ENCODE measurements at regions not wholly inside any gene's neighbourhood (a gene's known extent, or its start where the extent isn't known, plus 50 kb on each side); places are given as distances from the start of the nearest gene placed in this dataset.

- H3K9me3 Mint-ChIP-seq, result peaks cover 6% of the 10 kb centered on the region
- no peak overlapping the region for H3K4me3 Mint-ChIP-seq
- H3K4me1 Mint-ChIP-seq, result peaks cover 6% of the 10 kb centered on the region
- peak overlapping the region in 2 of 3 experiments; percentile 27 to 61 for H3K27ac Mint-ChIP-seq
- TF ChIP-seq CTCF (IDR thresholded peaks at IDR 0.05; ENCODE audit: unreplicated experiment in 3 of 3), result no peak
- peaks cover 5% of the 10 kb centered on the region for H3K36me3 Mint-ChIP-seq (ENCODE audit: low read depth)
- H3K27me3 Mint-ChIP-seq (ENCODE audit: low read depth), result no peaks in the 10 kb centered on the region
These were observed 559.0 kb upstream of the NRP1 start for GRCh38 chr10:33893506-33893905.

GRCh38 chr10:33889371-33889770 is 554.9 kb upstream of the NRP1 start:
- Mint-ChIP-seq H3K36me3 (ENCODE audit: low read depth) (no peaks in the 10 kb centered on the region), H3K9me3 (peaks cover 6% of the 10 kb centered on the region), H3K27me3 (ENCODE audit: low read depth) (peaks cover 6% of the 10 kb centered on the region), H3K27ac (no peak overlapping the region), H3K4me3 (no peak overlapping the region), H3K4me1 (peaks cover 6% of the 10 kb centered on the region)
- TF ChIP-seq CTCF (IDR thresholded peaks at IDR 0.05; ENCODE audit: unreplicated experiment in 3 of 3), result no peak

GRCh38 chr10:33887188-33887587 is 552.7 kb upstream of the NRP1 start:
- no peaks in the 10 kb centered on the region for H3K36me3 Mint-ChIP-seq (ENCODE audit: low read depth)
- H3K27ac Mint-ChIP-seq, result no peak overlapping the region
- H3K4me3 Mint-ChIP-seq, result no peak overlapping the region
- H3K27me3 Mint-ChIP-seq (ENCODE audit: low read depth), result peaks cover 6% of the 10 kb centered on the region
- peaks cover 6% of the 10 kb centered on the region for H3K9me3 Mint-ChIP-seq
- TF ChIP-seq CTCF (IDR thresholded peaks at IDR 0.05; ENCODE audit: unreplicated experiment in 3 of 3), result no peak
- peaks cover 8% of the 10 kb centered on the region for H3K4me1 Mint-ChIP-seq

GRCh38 chr10:33886299-33886698 is 551.8 kb upstream of the NRP1 start:
- TF ChIP-seq CTCF (IDR thresholded peaks at IDR 0.05; ENCODE audit: unreplicated experiment in 3 of 3), result no peak
- H3K27me3 Mint-ChIP-seq (ENCODE audit: low read depth), result peaks cover 6% of the 10 kb centered on the region
- no peaks in the 10 kb centered on the region for H3K36me3 Mint-ChIP-seq (ENCODE audit: low read depth)
- peaks cover 8% of the 10 kb centered on the region for H3K9me3 Mint-ChIP-seq
- H3K4me1 Mint-ChIP-seq, result peaks cover 8% of the 10 kb centered on the region
- H3K4me3 Mint-ChIP-seq, result no peak overlapping the region
- H3K27ac Mint-ChIP-seq, result no peak overlapping the region

GRCh38 chr10:33884604-33885003 is 550.1 kb upstream of the NRP1 start:
- Mint-ChIP-seq H3K27ac (peak overlapping the region; percentile 21 to 51 (median 51)), H3K4me3 (no peak overlapping the region), H3K9me3 (peaks cover 7% of the 10 kb centered on the region), H3K36me3 (ENCODE audit: low read depth) (no peaks in the 10 kb centered on the region), H3K4me1 (peaks cover 15% of the 10 kb centered on the region), H3K27me3 (ENCODE audit: low read depth) (peaks cover 6% of the 10 kb centered on the region)
- no peak for TF ChIP-seq CTCF (IDR thresholded peaks at IDR 0.05; ENCODE audit: unreplicated experiment in 3 of 3)

- Mint-ChIP-seq H3K4me1 (peaks cover 16% of the 10 kb centered on the region), H3K27ac (peak overlapping the region; percentile 51 to 83 (median 54)), H3K4me3 (no peak overlapping the region), H3K27me3 (ENCODE audit: low read depth) (peaks cover 6% of the 10 kb centered on the region), H3K36me3 (ENCODE audit: low read depth) (no peaks in the 10 kb centered on the region), H3K9me3 (peaks cover 2% of the 10 kb centered on the region)
- TF ChIP-seq CTCF (IDR thresholded peaks at IDR 0.05; ENCODE audit: unreplicated experiment in 3 of 3), result no peak
These were observed 549.4 kb upstream of the NRP1 start for GRCh38 chr10:33883881-33884280.

Measured in nephron (organoid).